K562 (cell line): ENCODE measurements at regions not wholly inside any gene's neighbourhood (a gene's known extent, or its start where the extent isn't known, plus 50 kb on each side); places are given as distances from the start of the nearest gene placed in this dataset.

Experiments
- ATAC-seq: fragments of 200-7000 bp; cut with Tn5 transposase; 3 replicates; pipeline ENCODE4 v1.9.1; 2020; ENCODE audit warnings: moderate library complexity
- BruUV-seq: library from RNA; stranded (reverse); fragments of 400-500 nt; replicated peaks from 2 replicates; lab custom pipeline; 2021; lab: Mats Ljungman, UMichigan
- CTCF ChIA-PET: fragments of 300-600 bp; formaldehyde crosslinking; extraction: SDS; loops from one replicate; lab custom pipeline; 2021; ENCODE audit warnings: low intra/inter-chr PET ratio; lab: Yijun Ruan, JAX
- POLR2A ChIA-PET: fragments of 300-600, 350-650 bp; sonication (Branson Sonifier 250); formaldehyde crosslinking; extraction: SDS; loops from one replicate; lab custom pipeline; 2021; ENCODE audit warnings: antibody characterized with exemption, inconsistent platforms; lab: Yijun Ruan, JAX
- DNase-seq, 4 experiments: peaks; one replicate each; pipeline versions ENCODE4 v3.0.0 to v3.0.0-alpha.2; 2011 to 2018; ENCODE audit warnings: low spot score in 3 of 4, mixed read lengths in 3 of 4; ENCODE audit errors: extremely low read depth in 1 of 4
- FAIRE-seq: peaks from 2 replicates; lab custom pipeline; 2011; peaks lifted over from hg19 to GRCh38; lab: Jason Lieb, UNC
- H2AFZ ChIP-seq: 2 replicates; pipeline ENCODE4 v1.6.0; 2011; ENCODE audit warnings: low read depth, low read length, control low read depth, inconsistent platforms
- H3K27ac ChIP-seq: fragments of 200-600 bp; 3 replicates; pipeline ENCODE4 v1.8.0; 2011; ENCODE audit warnings: low read depth, mild to moderate bottlenecking, control low read depth, inconsistent platforms, low read length, moderate library complexity, mixed read lengths; ENCODE audit errors: extremely low read depth
- H3K27me3 ChIP-seq, 2 experiments: fragments of 300-600 bp in 1 of 2; 2 replicates in 1 of 2; 3 replicates in 1 of 2; pipeline versions ENCODE4 v1.6.0 to v1.8.0; 2011; ENCODE audit warnings: inconsistent platforms in 2 of 2, low read length in 2 of 2, mild to moderate bottlenecking in 1 of 2, mixed read lengths in 1 of 2, moderate library complexity in 1 of 2; ENCODE audit not compliant: control insufficient read depth in 2 of 2, insufficient read depth in 2 of 2
- H3K36me3 ChIP-seq: fragments of 300-600 bp; 3 replicates; pipeline ENCODE4 v1.8.0; 2011; ENCODE audit warnings: mild to moderate bottlenecking, low read length, inconsistent platforms; ENCODE audit not compliant: control insufficient read depth, insufficient read depth
- H3K4me1 ChIP-seq, 2 experiments: fragments of 200-600 bp in 1 of 2; replicated peaks in 1 of 2; 2 replicates in 1 of 2; 3 replicates in 1 of 2; pipeline versions ENCODE4 v1.5.1 to v1.8.0; 2011; ENCODE audit warnings: inconsistent platforms in 2 of 2, low read length in 2 of 2, mild to moderate bottlenecking in 1 of 2, mixed read lengths in 1 of 2, moderate library complexity in 1 of 2; ENCODE audit not compliant: control insufficient read depth in 2 of 2, insufficient read depth in 2 of 2
- H3K4me2 ChIP-seq: 2 replicates; pipeline ENCODE4 v1.6.1; 2011; ENCODE audit warnings: low read length, control low read depth, inconsistent platforms, mixed read lengths; ENCODE audit not compliant: insufficient read depth
- H3K4me3 ChIP-seq: fragments of 200-600 bp; sonication (generic), shearing (Covaris generic); 2 replicates; pipeline ENCODE4 v1.5.1; 2016; ENCODE audit warnings: control low read depth, inconsistent platforms
- H3K79me2 ChIP-seq: fragments of 200-600 bp; 3 replicates; pipeline ENCODE4 v1.8.0; 2011; ENCODE audit warnings: low read length, inconsistent platforms; ENCODE audit not compliant: control insufficient read depth, insufficient read depth
- H3K9ac ChIP-seq, 2 experiments: 2 replicates each; pipeline versions ENCODE4 v1.6.0 to v1.6.1; 2011; ENCODE audit warnings: low read depth in 2 of 2, low read length in 2 of 2, control low read depth in 1 of 2, inconsistent platforms in 1 of 2, mild to moderate bottlenecking in 1 of 2, mixed read lengths in 1 of 2; ENCODE audit not compliant: insufficient read depth in 1 of 2
- H3K9me1 ChIP-seq: one replicate; pipeline ENCODE4 v1.6.0; 2011; ENCODE audit warnings: inconsistent platforms, mild to moderate bottlenecking, low read length, moderate library complexity; ENCODE audit not compliant: control insufficient read depth, insufficient read depth
- H3K9me3 ChIP-seq: replicated peaks from 2 replicates; pipeline ENCODE4 v1.5.1; 2011; ENCODE audit warnings: low read depth, low read length, inconsistent platforms; ENCODE audit not compliant: control insufficient read depth, insufficient read depth
- H4K20me1 ChIP-seq: replicated peaks from 2 replicates; pipeline ENCODE4 v1.6.1; 2011; ENCODE audit warnings: low read length, inconsistent platforms, mixed read lengths; ENCODE audit not compliant: control insufficient read depth, insufficient read depth
- CBX2 ChIP-seq: fragments of 200-600 bp; sonication (generic); IDR thresholded peaks from one replicate; pipeline ENCODE4 v1.6.1; 2012; ENCODE audit warnings: mild to moderate bottlenecking, low read length, inconsistent platforms; ENCODE audit not compliant: insufficient read depth, poor library complexity, severe bottlenecking
- CHAMP1 ChIP-seq: fragments of 450-650 bp; IDR thresholded peaks from 2 replicates; pipeline ENCODE4 v1.6.1; 2016; ENCODE audit warnings: mild to moderate bottlenecking
- CREB3L1 ChIP-seq: fragments of 450-650 bp; IDR thresholded peaks from 2 replicates; pipeline ENCODE4 v1.6.1; 2014; ENCODE audit warnings: low read depth, mild to moderate bottlenecking, moderate library complexity, borderline replicate concordance
- DDX20 ChIP-seq: fragments of 450-650 bp; IDR thresholded peaks from 2 replicates; pipeline ENCODE4 v1.6.1; 2016; ENCODE audit warnings: missing genetic modification characterization, low read depth, mild to moderate bottlenecking, missing compliant biosample characterization, moderate library complexity
- MAZ ChIP-seq, 2 experiments: fragments of 450-650 bp in 1 of 2; sonication (generic) in 1 of 2; formaldehyde crosslinking; IDR thresholded peaks in 1 of 2; conservative IDR thresholded peaks in 1 of 2; 2 replicates each; pipeline versions ENCODE4 v1.4.0 to v1.5.0; 2020; ENCODE audit warnings: mild to moderate bottlenecking in 1 of 2, missing genetic modification reagents in 1 of 2
- POLR2AphosphoS5 ChIP-seq: IDR thresholded peaks from 2 replicates; pipeline ENCODE4 v1.6.1; 2011; ENCODE audit warnings: mild to moderate bottlenecking, low read depth, low read length, moderate library complexity; ENCODE audit not compliant: control insufficient read depth, insufficient read depth
- PRPF4 ChIP-seq: fragments of 200-400 bp; formaldehyde crosslinking; IDR thresholded peaks from one replicate; pipeline ENCODE4 v1.6.1; 2017; ENCODE audit warnings: low read length, low read depth, mild to moderate bottlenecking; ENCODE audit not compliant: insufficient read depth, poor library complexity, severe bottlenecking
- RBM14 ChIP-seq: fragments of 200-400 bp; formaldehyde crosslinking; IDR thresholded peaks from 2 replicates; pipeline ENCODE4 v1.6.1; 2018; ENCODE audit warnings: low read depth, mild to moderate bottlenecking, low read length, moderate library complexity, borderline replicate concordance; ENCODE audit not compliant: insufficient read depth
- RCOR1 ChIP-seq, 2 experiments: IDR thresholded peaks; 2 replicates each; pipeline ENCODE4 v1.6.1; 2012; ENCODE audit warnings: low read depth in 2 of 2, low read length in 2 of 2, borderline replicate concordance in 1 of 2, improper control_type of control experiment in 1 of 2
- SP2 ChIP-seq: IDR thresholded peaks from 2 replicates; pipeline ENCODE4 v1.6.1; 2011; ENCODE audit warnings: mild to moderate bottlenecking, low read depth, low read length, moderate library complexity; ENCODE audit not compliant: poor library complexity, severe bottlenecking; ENCODE audit errors: extremely low read depth
- ZNF280A ChIP-seq: fragments of 450-650 bp; IDR thresholded peaks from 2 replicates; pipeline ENCODE4 v1.6.1; 2018; ENCODE audit warnings: mild to moderate bottlenecking, low read depth; ENCODE audit not compliant: partially characterized antibody
- ZNF354B ChIP-seq: fragments of 250-450 bp; sonication (Bioruptor Pico); IDR thresholded peaks from 2 replicates; pipeline ENCODE4 v1.4.0; 2020
- WGBS: fragments of 100-300 bp; shearing (Covaris generic); methylation state at CpG from one replicate; pipeline ENCODE4 v1.1.6; 2016; ENCODE audit warnings: low coverage, mixed read lengths; ENCODE audit not compliant: insufficient coverage; ENCODE audit errors: missing lambda C conversion rate; 5-methylcytosine and 5-hydroxymethylcytosine counted together
- in situ Hi-C: fragments of 300-500 bp; cut with MboI; formaldehyde crosslinking; loops from 4 replicates; pipeline ENCODE4 v1.15.0; 2018; ENCODE audit warnings: inconsistent platforms, mixed read lengths
- intact Hi-C: fragments of 100-400 bp; cut with micrococcal nuclease; formaldehyde crosslinking; loops from 2 replicates; pipeline ENCODE4 v1.14.2; 2022

- no TSS peak for BruUV-seq
- no peak overlapping the region for H2AFZ ChIP-seq
- no peak overlapping the region for H3K4me2 ChIP-seq
- H4K20me1 ChIP-seq = no peaks in the 10 kb centered on the region; the same call in 1 of the 2 replicates
- no peak overlapping the region for H3K4me3 ChIP-seq
- 3% methylated on average over 6 of the region's 7 CpGs for WGBS
- no peaks in the 10 kb centered on the region for H3K9me3 ChIP-seq
- no peaks in the 10 kb centered on the region for H3K4me1 ChIP-seq
- H3K79me2 ChIP-seq = no peaks in the 10 kb centered on the region
- no peak for FAIRE-seq
- ATAC-seq = no peak
- DNase-seq = no peak
- H3K36me3 ChIP-seq = no peaks in the 10 kb centered on the region
- intact Hi-C loops = no loop called here
- ChIA-PET CTCF (no interaction called here), POLR2A (no interaction called here)
- H3K27me3 ChIP-seq = peaks cover 7 to 17% of the 10 kb centered on the region in 2 experiments; a peak in 3 of 5 replicates
- no peak overlapping the region for H3K27ac ChIP-seq
- H3K9ac ChIP-seq = no peak overlapping the region
- no peaks in the 10 kb centered on the region for H3K9me1 ChIP-seq
- in situ Hi-C loops = no loop called here
- TF ChIP-seq ZNF280A = no peak
- TF ChIP-seq CHAMP1 = no peak
- no peak for TF ChIP-seq SP2
- TF ChIP-seq CBX2 = no peak
- TF ChIP-seq ZNF354B (CRISPR knock-in tag) = no peak
- no peak for TF ChIP-seq CREB3L1
- no peak for TF ChIP-seq DDX20 (tag)
- TF ChIP-seq RBM14 = no peak
- TF ChIP-seq MAZ (CRISPR knock-in tag; conservative IDR thresholded peaks at IDR 0.05 in 1 of 2, IDR thresholded peaks at IDR 0.05 in 1 of 2) = no peak
- TF ChIP-seq PRPF4 = no peak
- TF ChIP-seq RCOR1 (IDR thresholded peaks at IDR 0.05; ENCODE audit: borderline replicate concordance in 1 of 2, low read depth in 2 of 2, low read length in 2 of 2) = no peak
- TF ChIP-seq POLR2AphosphoS5 = no peak
Measured at GRCh38 chr20:58112017-58112781, 116.3 kb downstream of the ANKRD60 start.
